Vagina (tissue), 2 donors: ENCODE measurements at regions not wholly inside any gene's neighbourhood (a gene's known extent, or its start where the extent isn't known, plus 50 kb on each side); places are given as distances from the start of the nearest gene placed in this dataset.

Experiments used
- DNase-seq, 2 donors: peaks; one replicate each; pipeline ENCODE4 v3.0.0-alpha.2; 2017; ENCODE audit errors: extremely low spot score in 2 of 2
- H3K27ac ChIP-seq: fragments of 200-600 bp; sonication (generic); one replicate; pipeline ENCODE4 v1.5.1; 2019
- H3K27me3 ChIP-seq: fragments of 200-600 bp; sonication (generic); one replicate; pipeline ENCODE4 v1.5.1; 2019
- H3K36me3 ChIP-seq, 2 donors: fragments of 200-600 bp; sonication (generic); one replicate each; pipeline ENCODE4 v1.5.1; 2017 to 2019
- H3K4me1 ChIP-seq: fragments of 200-600 bp; sonication (generic); one replicate; pipeline ENCODE4 v1.5.1; 2019
- H3K4me3 ChIP-seq, 2 donors: fragments of 200-600 bp; sonication (generic); 1 replicate in 1 of 2; 2 replicates in 1 of 2; pipeline ENCODE4 v1.5.1; 2016 to 2019
- H3K9me3 ChIP-seq: fragments of 200-600 bp; sonication (generic); one replicate; pipeline ENCODE4 v1.5.1; 2019
- CTCF ChIP-seq, 3 experiments: fragments of 450-650 bp in 2 of 3; fragments of 200-600 bp in 1 of 3; sonication (generic) in 1 of 3; IDR thresholded peaks; one replicate each; pipeline ENCODE4 v1.5.1; 2017 to 2019; ENCODE audit warnings: antibody characterized with exemption in 3 of 3, mild to moderate bottlenecking in 2 of 3, moderate library complexity in 2 of 3
- POLR2A ChIP-seq, 2 donors: fragments of 450-650 bp; IDR thresholded peaks; one replicate each; pipeline ENCODE4 v1.6.1; 2017; ENCODE audit warnings: antibody characterized with exemption in 2 of 2, mild to moderate bottlenecking in 2 of 2, moderate library complexity in 2 of 2
- POLR2AphosphoS5 ChIP-seq, 2 donors: sonication (generic); formaldehyde crosslinking; IDR thresholded peaks; one replicate each; pipeline ENCODE4 v1.9.0; 2017; ENCODE audit warnings: antibody characterized with exemption in 2 of 2, mild to moderate bottlenecking in 2 of 2, low read depth in 1 of 2; ENCODE audit not compliant: insufficient read depth in 1 of 2
- intact Hi-C: fragments of 100-400 bp; cut with DNase I; formaldehyde crosslinking; loops from one replicate; pipeline ENCODE4 v1.15.1; 2023

GRCh38 chr2:217606296-217606695 lies 396.5 kb downstream of the TNS1 start:
- intact Hi-C loops: no loop called here
- no peaks in the 10 kb centered on the region for H3K9me3 ChIP-seq
- no peaks in the 10 kb centered on the region for H3K27me3 ChIP-seq
- H3K36me3 ChIP-seq: no peaks in the 10 kb centered on the region
- no peak for TF ChIP-seq POLR2AphosphoS5 (IDR thresholded peaks at IDR 0.05; ENCODE audit: insufficient read depth in 1 of 2, low read depth in 1 of 2)
- no peak overlapping the region for H3K4me3 ChIP-seq
- peaks cover 11% of the 10 kb centered on the region for H3K4me1 ChIP-seq
- DNase-seq: no peak
- H3K27ac ChIP-seq: no peak overlapping the region

- no peak for DNase-seq
- H3K4me3 ChIP-seq: no peak overlapping the region
- no peak overlapping the region for H3K27ac ChIP-seq
- no peak for TF ChIP-seq CTCF (IDR thresholded peaks at IDR 0.05)
- TF ChIP-seq POLR2AphosphoS5 (IDR thresholded peaks at IDR 0.05; ENCODE audit: insufficient read depth in 1 of 2, low read depth in 1 of 2): no peak
- no peak for TF ChIP-seq POLR2A (IDR thresholded peaks at IDR 0.05)
- H3K9me3 ChIP-seq: no peaks in the 10 kb centered on the region
- intact Hi-C loops: no loop called here
- H3K4me1 ChIP-seq: peaks cover 11% of the 10 kb centered on the region
- no peaks in the 10 kb centered on the region for H3K27me3 ChIP-seq
- H3K36me3 ChIP-seq: no peaks in the 10 kb centered on the region
Measured at GRCh38 chr2:217604527-217605194, 398.1 kb downstream of the TNS1 start.

GRCh38 chr2:217601601-217602000 lies 401.2 kb downstream of the TNS1 start:
- Histone ChIP-seq H3K36me3 (no peaks in the 10 kb centered on the region), H3K27me3 (no peaks in the 10 kb centered on the region), H3K9me3 (no peaks in the 10 kb centered on the region), H3K4me3 (no peak overlapping the region), H3K4me1 (peaks cover 11% of the 10 kb centered on the region), H3K27ac (no peak overlapping the region)
- TF ChIP-seq CTCF (IDR thresholded peaks at IDR 0.05): no peak
- no peak for TF ChIP-seq POLR2AphosphoS5 (IDR thresholded peaks at IDR 0.05; ENCODE audit: insufficient read depth in 1 of 2, low read depth in 1 of 2)
- TF ChIP-seq POLR2A (IDR thresholded peaks at IDR 0.05): no peak
- intact Hi-C loops: no loop called here
- DNase-seq: no peak

- intact Hi-C loops: no loop called here
- H3K4me3 ChIP-seq: no peak overlapping the region
- no peaks in the 10 kb centered on the region for H3K9me3 ChIP-seq
- H3K27ac ChIP-seq: no peak overlapping the region
- no peaks in the 10 kb centered on the region for H3K27me3 ChIP-seq
- no peak for DNase-seq
- no peaks in the 10 kb centered on the region for H3K36me3 ChIP-seq
- no peak for TF ChIP-seq POLR2AphosphoS5 (IDR thresholded peaks at IDR 0.05; ENCODE audit: insufficient read depth in 1 of 2, low read depth in 1 of 2)
- TF ChIP-seq CTCF (IDR thresholded peaks at IDR 0.05): no peak
- no peak for TF ChIP-seq POLR2A (IDR thresholded peaks at IDR 0.05)
- H3K4me1 ChIP-seq: peaks cover 6% of the 10 kb centered on the region
Measured at GRCh38 chr2:217599906-217600305, 402.9 kb downstream of the TNS1 start.

- Histone ChIP-seq H3K4me1 (no peaks in the 10 kb centered on the region), H3K27ac (no peak overlapping the region), H3K27me3 (no peaks in the 10 kb centered on the region), H3K4me3 (no peak overlapping the region), H3K9me3 (no peaks in the 10 kb centered on the region), H3K36me3 (no peaks in the 10 kb centered on the region)
- no peak for DNase-seq
- intact Hi-C loops: no loop called here
- no peak for TF ChIP-seq POLR2AphosphoS5 (IDR thresholded peaks at IDR 0.05; ENCODE audit: insufficient read depth in 1 of 2, low read depth in 1 of 2)
- TF ChIP-seq CTCF (IDR thresholded peaks at IDR 0.05): no peak
- TF ChIP-seq POLR2A (IDR thresholded peaks at IDR 0.05): no peak
Measured at GRCh38 chr2:217597681-217598080, 405.1 kb downstream of the TNS1 start.
